ENCODE measurements at regions not wholly inside any gene's neighbourhood (a gene's known extent, or its start where the extent isn't known, plus 50 kb on each side); places are given as distances from the start of the nearest gene placed in this dataset.

GRCh38 chr3:42014921-42015533 is 53.1 kb upstream of the ULK4 start:
- Histone ChIP-seq H3K27me3 (ENCODE audit: insufficient read depth in 3 of 3, low read length in 2 of 3) (no peaks in the 10 kb centered on the region), H3K9me3 (no peaks in the 10 kb centered on the region), H3K36me3 (ENCODE audit: insufficient read depth in 1 of 2, low read depth in 1 of 2) (no peaks in the 10 kb centered on the region), H3K4me1 (peaks cover 35% of the 10 kb centered on the region), H3K4me3 (peak overlapping the region; percentile 95), H3K27ac (peak overlapping the region; percentile 87)
- WGBS, 3 donors, result 0 to 2% (median 2%) methylated on average over 11 of the region's 11 CpGs
- DNase-seq, result peak; percentile 74 to 84
- intact Hi-C loops (cut with DNase I), result loop anchor here (5.0 to 10.0 kb wide), 4 partner anchors 53 to 180 kb away; partner anchors contain the start of genes ULK4 (in 2 of the 2) and TRAK1 (in 1 of the 2)
- no peak for TF ChIP-seq CTCF (IDR thresholded peaks at IDR 0.05)
- ATAC-seq, result peak; percentile 58 to 69 (median 60)

GRCh38 chr3:42014458-42014920 is 52.6 kb upstream of the ULK4 start:
- intact Hi-C loops (cut with DNase I), result loop anchor here (5.0 to 10.0 kb wide), 3 partner anchors 52 to 180 kb away; partner anchors contain the start of gene ULK4 (in 2 of the 2)
- Histone ChIP-seq H3K4me1 (peaks cover 30% of the 10 kb centered on the region), H3K27ac (peak overlapping the region; percentile 87), H3K4me3 (peak overlapping the region; percentile 95), H3K9me3 (no peaks in the 10 kb centered on the region), H3K36me3 (ENCODE audit: insufficient read depth in 1 of 2, low read depth in 1 of 2) (no peaks in the 10 kb centered on the region), H3K27me3 (ENCODE audit: insufficient read depth in 3 of 3, low read length in 2 of 3) (no peaks in the 10 kb centered on the region)
- 0 to 1% (median 1%) methylated on average over 12 of the region's 12 CpGs for WGBS, 3 donors
- TF ChIP-seq CTCF (IDR thresholded peaks at IDR 0.05), result no peak
- peak in 2 of 4 donors; percentile 35 for ATAC-seq
- DNase-seq, result no peak

GRCh38 chr3:42013691-42014457 is 52.0 kb upstream of the ULK4 start:
- Histone ChIP-seq H3K9me3 (no peaks in the 10 kb centered on the region), H3K36me3 (ENCODE audit: insufficient read depth in 1 of 2, low read depth in 1 of 2) (no peaks in the 10 kb centered on the region), H3K27ac (peak overlapping the region; percentile 87), H3K4me3 (peak overlapping the region; percentile 95), H3K27me3 (ENCODE audit: insufficient read depth in 3 of 3, low read length in 2 of 3) (no peaks in the 10 kb centered on the region), H3K4me1 (peaks cover 24% of the 10 kb centered on the region)
- peak; percentile 41 to 70 (median 66) for ATAC-seq
- TF ChIP-seq CTCF (IDR thresholded peaks at IDR 0.05), result no peak
- DNase-seq, result peak; percentile 41 to 73
- intact Hi-C loops (cut with DNase I), result loop anchor here (2.0 to 10.0 kb wide), 4 partner anchors 52 to 181 kb away; partner anchors contain the start of gene ULK4 (in 2 of the 2)
- WGBS, 3 donors, result 0 to 1% (median 0%) methylated on average over 59 to 103 of the region's 103 CpGs

- no peaks in the 10 kb centered on the region for H3K36me3 ChIP-seq (ENCODE audit: insufficient read depth in 1 of 2, low read depth in 1 of 2)
- ATAC-seq (peak; percentile 82 to 84 (median 83)), DNase-seq (peak; percentile 78 to 85)
- TF ChIP-seq CTCF (IDR thresholded peaks at IDR 0.05), result peak; percentile 24
- H3K4me3 ChIP-seq, result peak overlapping the region; percentile 95
- no peaks in the 10 kb centered on the region for H3K9me3 ChIP-seq
- no peaks in the 10 kb centered on the region for H3K27me3 ChIP-seq (ENCODE audit: insufficient read depth in 3 of 3, low read length in 2 of 3)
- intact Hi-C loops (cut with DNase I), result loop anchor here (2.0 to 10.0 kb wide), 4 partner anchors 51 to 182 kb away; partner anchors contain the start of gene ULK4 (in 2 of the 2)
- peak overlapping the region; percentile 79 for H3K27ac ChIP-seq
- 2 to 6% (median 4%) methylated on average over 26 to 56 of the region's 58 CpGs for WGBS, 3 donors
- peaks cover 16% of the 10 kb centered on the region for H3K4me1 ChIP-seq
These were observed 51.2 kb upstream of the ULK4 start for GRCh38 chr3:42012935-42013690.
